ENCODE measurements at regions not wholly inside any gene's neighbourhood (a gene's known extent, or its start where the extent isn't known, plus 50 kb on each side); places are given as distances from the start of the nearest gene placed in this dataset.
A peak's percentile ranks its signal among the peaks of the same experiment; 100 is the strongest.
"Not testable (repeated sequence)": the region's sequence is repeated elsewhere in the genome, so short reads cannot be mapped to it uniquely, and the experiment has no call there.

GRCh38 chr15:79641841-79642240 is 209.7 kb downstream of the MINAR1 start:
- Histone ChIP-seq H3K27me3 (ENCODE audit: control insufficient read depth, insufficient read depth, low read length) (no peaks in the 10 kb centered on the region), H3K4me1 (ENCODE audit: control insufficient read depth, low read depth, low read length) (no peaks in the 10 kb centered on the region), H3K4me3 (ENCODE audit: low read length) (no peak overlapping the region), H3K36me3 (ENCODE audit: control insufficient read depth, low read depth, low read length) (no peaks in the 10 kb centered on the region), H3K9ac (ENCODE audit: low read length) (no peak overlapping the region), H3K9me3 (ENCODE audit: control insufficient read depth, low read depth, low read length) (no peaks in the 10 kb centered on the region), H3K27ac (ENCODE audit: low read length) (no peak overlapping the region)

DNA sequence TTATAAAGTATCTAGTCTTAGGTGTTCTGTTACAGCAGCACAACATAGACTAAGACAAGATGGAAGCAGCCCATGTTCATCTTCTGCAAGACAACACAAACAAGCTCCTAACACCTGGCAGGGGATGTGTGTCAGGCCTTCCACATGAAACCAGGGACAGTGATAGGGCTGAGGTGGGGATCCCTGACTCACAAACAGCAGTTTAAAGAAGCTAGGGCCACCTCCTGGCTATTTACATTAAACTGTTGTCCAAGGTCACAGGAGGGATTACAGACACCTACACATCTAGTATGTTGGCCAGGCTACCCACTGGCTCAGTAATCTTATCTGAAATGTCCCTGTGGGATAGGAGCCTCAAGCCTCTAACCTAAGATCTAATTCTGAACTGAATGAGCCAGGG is 211.3 kb downstream of the MINAR1 start:
- no peaks in the 10 kb centered on the region for H3K27me3 ChIP-seq (ENCODE audit: control insufficient read depth, insufficient read depth, low read length)
- H3K36me3 ChIP-seq (ENCODE audit: control insufficient read depth, low read depth, low read length), result no peaks in the 10 kb centered on the region
- no peaks in the 10 kb centered on the region for H3K9me3 ChIP-seq (ENCODE audit: control insufficient read depth, low read depth, low read length)
- H3K9ac ChIP-seq (ENCODE audit: low read length), result no peak overlapping the region
- H3K27ac ChIP-seq (ENCODE audit: low read length), result no peak overlapping the region
- H3K4me1 ChIP-seq (ENCODE audit: control insufficient read depth, low read depth, low read length), result no peaks in the 10 kb centered on the region
- no peak overlapping the region for H3K4me3 ChIP-seq (ENCODE audit: low read length)

DNA sequence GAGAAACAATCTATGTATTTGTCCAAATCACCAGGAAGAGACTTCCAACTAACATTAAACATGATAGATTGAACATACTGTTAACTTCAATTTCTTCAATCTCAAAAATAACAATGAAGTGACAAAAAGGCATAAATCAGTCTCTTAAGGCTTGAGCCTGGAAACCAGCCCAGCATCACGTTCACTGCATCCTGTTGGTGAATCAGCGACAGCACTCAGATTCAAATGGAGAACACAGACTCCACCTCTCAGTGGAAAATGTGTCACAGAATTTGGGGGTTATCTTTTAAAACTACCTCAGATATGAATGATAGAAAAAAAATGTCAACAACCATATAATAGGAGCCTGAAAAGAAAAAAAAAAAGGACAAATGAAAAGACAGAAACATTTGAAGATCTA is 212.0 kb downstream of the MINAR1 start:
- no peaks in the 10 kb centered on the region for H3K36me3 ChIP-seq (ENCODE audit: control insufficient read depth, low read depth, low read length)

DNA sequence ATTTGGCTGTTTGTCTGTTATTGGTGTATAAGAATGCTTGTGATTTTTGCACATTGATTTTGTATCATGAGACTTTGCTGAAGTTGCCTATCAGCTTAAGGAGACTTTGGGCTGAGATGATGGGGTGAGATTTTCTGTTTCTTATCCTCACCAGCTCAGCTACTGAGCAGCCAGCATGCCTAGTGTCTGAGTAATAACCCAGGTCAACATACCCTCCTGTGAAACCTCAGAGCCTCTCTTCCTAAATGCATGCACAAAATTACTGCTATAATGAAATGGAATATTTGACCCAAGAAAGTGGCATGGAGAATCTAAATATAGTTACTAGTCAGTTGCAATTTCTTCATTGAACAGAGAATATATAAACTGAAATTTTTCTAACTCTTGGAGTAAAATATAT is 220.8 kb downstream of the MINAR1 start:
- H3K27me3 ChIP-seq (ENCODE audit: control insufficient read depth, insufficient read depth, low read length); H3K27ac ChIP-seq (ENCODE audit: low read length); H3K9ac ChIP-seq (ENCODE audit: low read length); H3K9me3 ChIP-seq (ENCODE audit: control insufficient read depth, low read depth, low read length); H3K36me3 ChIP-seq (ENCODE audit: control insufficient read depth, low read depth, low read length); H3K4me3 ChIP-seq (ENCODE audit: low read length); H3K4me1 ChIP-seq (ENCODE audit: control insufficient read depth, low read depth, low read length): not testable (repeated sequence)

More for the DNA sequence above, 212.0 kb downstream of the MINAR1 start:
- Histone ChIP-seq H3K27ac (ENCODE audit: low read length) (no peak overlapping the region), H3K9ac (ENCODE audit: low read length) (no peak overlapping the region), H3K9me3 (ENCODE audit: control insufficient read depth, low read depth, low read length) (no peaks in the 10 kb centered on the region), H3K4me3 (ENCODE audit: low read length) (no peak overlapping the region), H3K27me3 (ENCODE audit: control insufficient read depth, insufficient read depth, low read length) (no peaks in the 10 kb centered on the region), H3K4me1 (ENCODE audit: control insufficient read depth, low read depth, low read length) (no peaks in the 10 kb centered on the region)

GRCh38 chr15:79653533-79653932 is 221.4 kb downstream of the MINAR1 start:
- Histone ChIP-seq H3K9me3 (ENCODE audit: control insufficient read depth, low read depth, low read length) (no peaks in the 10 kb centered on the region), H3K4me1 (ENCODE audit: control insufficient read depth, low read depth, low read length) (no peaks in the 10 kb centered on the region), H3K27ac (ENCODE audit: low read length) (no peak overlapping the region), H3K9ac (ENCODE audit: low read length) (no peak overlapping the region), H3K36me3 (ENCODE audit: control insufficient read depth, low read depth, low read length) (no peaks in the 10 kb centered on the region), H3K4me3 (ENCODE audit: low read length) (no peak overlapping the region), H3K27me3 (ENCODE audit: control insufficient read depth, insufficient read depth, low read length) (no peaks in the 10 kb centered on the region)

DNA sequence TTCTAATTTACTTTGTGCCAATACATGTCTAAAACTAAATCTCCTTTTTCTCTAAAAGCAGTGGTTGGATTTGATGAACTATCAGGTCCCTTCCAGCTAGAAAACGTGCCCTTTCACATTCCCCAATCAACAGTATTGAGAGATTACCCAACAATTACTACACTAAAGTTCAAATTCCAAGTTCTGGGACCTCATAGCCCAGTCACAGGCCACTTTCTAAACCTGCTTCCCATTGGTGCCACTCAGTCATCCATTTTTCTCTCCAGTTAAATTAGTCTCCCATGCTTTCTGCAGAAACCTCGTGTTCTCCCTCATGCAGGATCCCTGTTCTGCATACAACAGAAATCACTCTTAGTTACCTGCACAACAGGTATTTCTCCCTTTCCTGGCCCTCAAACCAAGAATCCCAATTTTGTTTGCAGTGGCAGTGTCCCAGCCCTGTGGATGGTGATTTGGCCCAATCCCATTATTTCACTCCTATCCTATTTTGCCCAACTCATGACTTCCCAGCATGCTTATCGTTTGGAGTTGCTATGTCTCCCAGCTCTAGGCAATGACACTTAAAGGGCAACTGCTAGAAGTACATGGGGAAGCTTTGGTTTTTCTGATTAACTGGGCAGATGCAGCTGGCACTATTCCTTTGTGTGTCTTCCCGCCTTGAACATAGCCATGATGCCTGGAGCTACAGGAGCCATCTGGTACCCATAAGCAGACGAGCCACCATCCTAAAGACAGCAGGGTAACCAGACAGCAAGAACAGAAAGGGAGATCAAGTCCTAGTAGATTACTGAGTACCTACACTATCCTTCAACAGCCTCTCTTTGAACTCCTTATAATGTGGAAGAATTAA is 224.2 kb downstream of the MINAR1 start:
- Histone ChIP-seq H3K27me3 (ENCODE audit: control insufficient read depth, insufficient read depth, low read length) (no peaks in the 10 kb centered on the region), H3K4me3 (ENCODE audit: low read length) (no peak overlapping the region), H3K36me3 (ENCODE audit: control insufficient read depth, low read depth, low read length) (no peaks in the 10 kb centered on the region), H3K9me3 (ENCODE audit: control insufficient read depth, low read depth, low read length) (no peaks in the 10 kb centered on the region), H3K4me1 (ENCODE audit: control insufficient read depth, low read depth, low read length) (no peaks in the 10 kb centered on the region), H3K27ac (ENCODE audit: low read length) (no peak overlapping the region), H3K9ac (ENCODE audit: low read length) (no peak overlapping the region)

GRCh38 chr15:79657722-79658121 is 225.6 kb downstream of the MINAR1 start:
- no peaks in the 10 kb centered on the region for H3K27me3 ChIP-seq (ENCODE audit: control insufficient read depth, insufficient read depth, low read length)
- no peaks in the 10 kb centered on the region for H3K9me3 ChIP-seq (ENCODE audit: control insufficient read depth, low read depth, low read length)

GRCh38 chr15:79659691-79660090 is 227.6 kb downstream of the MINAR1 start:
- Histone ChIP-seq H3K9me3 (ENCODE audit: control insufficient read depth, low read depth, low read length) (no peaks in the 10 kb centered on the region), H3K9ac (ENCODE audit: low read length) (no peak overlapping the region), H3K4me3 (ENCODE audit: low read length) (no peak overlapping the region), H3K36me3 (ENCODE audit: control insufficient read depth, low read depth, low read length) (no peaks in the 10 kb centered on the region), H3K4me1 (ENCODE audit: control insufficient read depth, low read depth, low read length) (no peaks in the 10 kb centered on the region), H3K27ac (ENCODE audit: low read length) (no peak overlapping the region), H3K27me3 (ENCODE audit: control insufficient read depth, insufficient read depth, low read length) (no peaks in the 10 kb centered on the region)

More at GRCh38 chr15:79657722-79658121, 225.6 kb downstream of the MINAR1 start:
- Histone ChIP-seq H3K36me3 (ENCODE audit: control insufficient read depth, low read depth, low read length) (no peaks in the 10 kb centered on the region), H3K27ac (ENCODE audit: low read length) (no peak overlapping the region), H3K9ac (ENCODE audit: low read length) (no peak overlapping the region), H3K4me1 (ENCODE audit: control insufficient read depth, low read depth, low read length) (no peaks in the 10 kb centered on the region), H3K4me3 (ENCODE audit: low read length) (no peak overlapping the region)

GRCh38 chr15:79661411-79661810 is 229.3 kb downstream of the MINAR1 start:
- no peak overlapping the region for H3K4me3 ChIP-seq (ENCODE audit: low read length)
- H3K4me1 ChIP-seq (ENCODE audit: control insufficient read depth, low read depth, low read length), result no peaks in the 10 kb centered on the region
- no peaks in the 10 kb centered on the region for H3K27me3 ChIP-seq (ENCODE audit: control insufficient read depth, insufficient read depth, low read length)
- H3K27ac ChIP-seq (ENCODE audit: low read length), result no peak overlapping the region
- no peak overlapping the region for H3K9ac ChIP-seq (ENCODE audit: low read length)
- no peaks in the 10 kb centered on the region for H3K9me3 ChIP-seq (ENCODE audit: control insufficient read depth, low read depth, low read length)
- H3K36me3 ChIP-seq (ENCODE audit: control insufficient read depth, low read depth, low read length), result no peaks in the 10 kb centered on the region

DNA sequence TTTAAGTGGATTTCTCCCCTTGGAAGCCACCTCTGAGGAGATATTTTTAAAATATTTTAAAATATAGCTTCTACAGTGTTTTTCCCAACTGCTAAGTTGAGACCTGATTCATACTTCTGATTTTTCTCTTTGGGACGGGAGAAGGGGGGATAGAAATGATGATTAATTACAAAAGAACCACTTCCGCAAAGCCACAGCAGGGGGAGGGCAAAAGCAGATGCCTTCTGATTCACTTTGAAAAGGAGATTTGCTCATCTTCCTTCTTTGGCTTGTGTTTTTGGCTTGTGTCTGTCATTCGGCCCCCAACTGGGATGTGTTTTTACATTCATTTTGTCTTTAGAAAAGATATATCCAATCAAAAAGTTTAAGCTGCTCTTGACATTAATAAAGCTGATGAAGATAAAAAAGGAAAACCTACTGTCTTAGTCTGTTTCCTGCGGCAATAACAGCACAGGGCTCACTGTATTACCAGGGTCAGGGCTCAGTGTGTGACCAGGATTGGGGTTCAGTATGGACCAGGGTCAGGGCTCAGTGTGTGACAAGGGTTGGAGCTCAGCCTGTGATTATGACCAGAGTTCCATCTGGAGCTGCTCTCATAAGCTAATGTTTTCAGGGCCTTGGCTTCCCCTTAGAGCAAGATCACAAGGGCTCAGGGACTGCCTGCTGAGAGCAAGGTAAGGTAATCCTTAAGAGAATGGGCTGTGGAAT is 223.2 kb downstream of the MTHFS start:
- Histone ChIP-seq H3K27ac (ENCODE audit: low read length) (no peak overlapping the region), H3K4me3 (ENCODE audit: low read length) (peak overlapping the region; percentile 22), H3K9ac (ENCODE audit: low read length) (no peak overlapping the region)

DNA sequence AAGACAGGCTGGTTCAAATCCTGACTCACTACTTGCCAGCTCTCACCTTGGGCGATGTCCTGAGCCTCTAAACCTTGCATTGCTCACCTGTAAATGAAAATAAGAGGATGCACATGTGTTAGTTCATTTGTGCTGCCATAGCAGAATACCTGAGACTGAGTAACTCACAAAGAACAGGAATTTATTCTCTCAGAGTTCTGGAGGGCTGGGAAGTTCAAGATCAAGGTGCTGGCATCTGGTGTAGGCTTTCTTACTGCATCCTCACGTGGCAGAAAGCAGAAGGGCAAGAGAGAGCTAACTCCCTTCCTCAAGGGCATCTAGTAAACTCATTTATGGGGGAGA is 222.7 kb downstream of the MTHFS start:
- Histone ChIP-seq H3K4me3 (ENCODE audit: low read length) (peak overlapping the region; percentile 22), H3K27me3 (ENCODE audit: control insufficient read depth, insufficient read depth, low read length) (no peaks in the 10 kb centered on the region), H3K9me3 (ENCODE audit: control insufficient read depth, low read depth, low read length) (no peaks in the 10 kb centered on the region), H3K27ac (ENCODE audit: low read length) (no peak overlapping the region), H3K4me1 (ENCODE audit: control insufficient read depth, low read depth, low read length) (peaks cover 15% of the 10 kb centered on the region), H3K9ac (ENCODE audit: low read length) (no peak overlapping the region), H3K36me3 (ENCODE audit: control insufficient read depth, low read depth, low read length) (no peaks in the 10 kb centered on the region)

More for the DNA sequence above, 223.2 kb downstream of the MTHFS start:
- no peaks in the 10 kb centered on the region for H3K27me3 ChIP-seq (ENCODE audit: control insufficient read depth, insufficient read depth, low read length)
- H3K36me3 ChIP-seq (ENCODE audit: control insufficient read depth, low read depth, low read length), result no peaks in the 10 kb centered on the region
- peaks cover 15% of the 10 kb centered on the region for H3K4me1 ChIP-seq (ENCODE audit: control insufficient read depth, low read depth, low read length)
- no peaks in the 10 kb centered on the region for H3K9me3 ChIP-seq (ENCODE audit: control insufficient read depth, low read depth, low read length)

GRCh38 chr15:79675982-79676381 is 220.8 kb downstream of the MTHFS start:
- no peaks in the 10 kb centered on the region for H3K9me3 ChIP-seq (ENCODE audit: control insufficient read depth, low read depth, low read length)
- H3K27me3 ChIP-seq (ENCODE audit: control insufficient read depth, insufficient read depth, low read length), result no peaks in the 10 kb centered on the region
- no peak overlapping the region for H3K4me3 ChIP-seq (ENCODE audit: low read length)
- H3K9ac ChIP-seq (ENCODE audit: low read length), result no peak overlapping the region
- no peak overlapping the region for H3K27ac ChIP-seq (ENCODE audit: low read length)
- H3K4me1 ChIP-seq (ENCODE audit: control insufficient read depth, low read depth, low read length), result peaks cover 21% of the 10 kb centered on the region
- no peaks in the 10 kb centered on the region for H3K36me3 ChIP-seq (ENCODE audit: control insufficient read depth, low read depth, low read length)

Data from iPS-18a (cell line).